Bronchial epithelial cell (primary cell): ENCODE measurements at regions not wholly inside any gene's neighbourhood (a gene's known extent, or its start where the extent isn't known, plus 50 kb on each side); places are given as distances from the start of the nearest gene placed in this dataset.

Experiments used
- DNase-seq: peaks from one replicate; pipeline ENCODE4 v3.0.0-alpha.2; 2010; ENCODE audit warnings: low read depth
- FAIRE-seq: peaks from 2 replicates; lab custom pipeline; 2011; peaks lifted over from hg19 to GRCh38; lab: Jason Lieb, UNC
- H3K27me3 ChIP-seq: 2 replicates; pipeline ENCODE4 v1.5.1; 2011; ENCODE audit warnings: low read length; ENCODE audit not compliant: control insufficient read depth, insufficient read depth
- H3K36me3 ChIP-seq: 2 replicates; pipeline ENCODE4 v1.5.1; 2011; ENCODE audit warnings: low read length; ENCODE audit not compliant: control insufficient read depth, insufficient read depth
- H3K4me3 ChIP-seq: 2 replicates; pipeline ENCODE4 v1.5.1; 2011; ENCODE audit warnings: mild to moderate bottlenecking, low read depth, low read length, control low read depth
- CTCF ChIP-seq: IDR thresholded peaks from 2 replicates; pipeline ENCODE4 v1.5.1; 2011; ENCODE audit warnings: mild to moderate bottlenecking, moderate library complexity, low read length, control low read depth, inconsistent platforms; ENCODE audit not compliant: insufficient read depth, severe bottlenecking

- no peak for TF ChIP-seq CTCF
- no peaks in the 10 kb centered on the region for H3K27me3 ChIP-seq
- no peaks in the 10 kb centered on the region for H3K36me3 ChIP-seq
- no peak overlapping the region for H3K4me3 ChIP-seq
- FAIRE-seq = no peak
- DNase-seq = no peak
Measured at GRCh38 chr4:124192544-124192943, 520.0 kb downstream of the ANKRD50 start.

- no peak for FAIRE-seq
- Histone ChIP-seq H3K27me3 (no peaks in the 10 kb centered on the region), H3K36me3 (no peaks in the 10 kb centered on the region), H3K4me3 (no peak overlapping the region)
- DNase-seq = peak; percentile 65
- TF ChIP-seq CTCF = no peak
Measured at GRCh38 chr4:124199185-124199584, 513.3 kb downstream of the ANKRD50 start.

- Histone ChIP-seq H3K36me3 (no peaks in the 10 kb centered on the region), H3K27me3 (no peaks in the 10 kb centered on the region), H3K4me3 (no peak overlapping the region)
- no peak for TF ChIP-seq CTCF
- FAIRE-seq (no peak), DNase-seq (peak; percentile 72)
Measured at GRCh38 chr4:124199755-124200154, 512.8 kb downstream of the ANKRD50 start.

GRCh38 chr4:124201636-124202035 lies 510.9 kb downstream of the ANKRD50 start:
- no peak for FAIRE-seq
- no peak for DNase-seq
- Histone ChIP-seq H3K27me3 (no peaks in the 10 kb centered on the region), H3K36me3 (no peaks in the 10 kb centered on the region), H3K4me3 (no peak overlapping the region)
- TF ChIP-seq CTCF = no peak

- DNase-seq (peak; percentile 33), FAIRE-seq (no peak)
- no peak overlapping the region for H3K4me3 ChIP-seq
- no peaks in the 10 kb centered on the region for H3K36me3 ChIP-seq
- TF ChIP-seq CTCF = peak; percentile 18
- no peaks in the 10 kb centered on the region for H3K27me3 ChIP-seq
Measured at GRCh38 chr4:124202099-124202498, 510.4 kb downstream of the ANKRD50 start.

- Histone ChIP-seq H3K4me3 (no peak overlapping the region), H3K27me3 (no peaks in the 10 kb centered on the region), H3K36me3 (no peaks in the 10 kb centered on the region)
- no peak for FAIRE-seq
- TF ChIP-seq CTCF = no peak
- DNase-seq = peak; percentile 27
Measured at GRCh38 chr4:124203613-124204238, 508.8 kb downstream of the ANKRD50 start.
